HCT116 (cell line): ENCODE measurements at regions not wholly inside any gene's neighbourhood (a gene's known extent, or its start where the extent isn't known, plus 50 kb on each side); places are given as distances from the start of the nearest gene placed in this dataset.

Experiments
- ATAC-seq: fragments of 200-7000 bp; cut with Tn5 transposase; 2 replicates; pipeline ENCODE4 v1.9.1; 2020; ENCODE audit warnings: mild to moderate bottlenecking, moderate library complexity
- BruUV-seq: library from RNA; stranded (reverse); fragments of 400-500 nt; replicated peaks from 2 replicates; lab custom pipeline; 2021; lab: Mats Ljungman, UMichigan
- CTCF ChIA-PET: fragments of 300-600 bp; sonication (Branson Sonifier 250); formaldehyde crosslinking; loops from one replicate; lab custom pipeline; 2021; ENCODE audit warnings: antibody characterized with exemption; lab: Charles Lee
- POLR2A ChIA-PET: fragments of 300-600, 350-600 bp; sonication (Branson Sonifier 250); formaldehyde crosslinking; loops from one replicate; lab custom pipeline; 2021; ENCODE audit warnings: antibody characterized with exemption; lab: Charles Lee
- RAD21 ChIA-PET, 2 experiments: fragments of 300-600 bp; sonication (Branson Sonifier 250); formaldehyde crosslinking; loops; one replicate each; lab custom pipeline; 2023; ENCODE audit warnings: low total read pairs in 2 of 2; ENCODE audit not compliant: uncharacterized antibody in 2 of 2, unreplicated experiment in 2 of 2, low non-redundant PET in 1 of 2; lab: Charles Lee
- DNase-seq: peaks from one replicate; pipeline ENCODE4 v3.0.0-alpha.2; 2010; ENCODE audit warnings: low read depth, low spot score
- H2AFZ ChIP-seq: fragments of 200-600 bp; shearing (Covaris generic), sonication (generic); 2 replicates; pipeline ENCODE4 v1.6.1; 2017; ENCODE audit warnings: low read depth, mixed run types, mixed read lengths, antibody characterized with exemption, low read length; ENCODE audit not compliant: poor library complexity, severe bottlenecking
- H3K27ac ChIP-seq: 2 replicates; pipeline ENCODE4 v1.5.1; 2012; ENCODE audit warnings: low read depth, low read length
- H3K27me3 ChIP-seq: fragments of 200-600 bp; sonication (generic); 2 replicates; pipeline ENCODE4 v1.6.1; 2016; ENCODE audit warnings: mixed run types, low read length, mixed read lengths; ENCODE audit not compliant: insufficient read depth
- H3K36me3 ChIP-seq, 2 experiments: fragments of 200-500 bp in 1 of 2; fragments of 200-600 bp in 1 of 2; sonication (Bioruptor generic) in 1 of 2; sonication (generic) in 1 of 2; 2 replicates each; pipeline versions ENCODE4 v1.5.1 to v1.6.1; 2014 to 2016; ENCODE audit warnings: low read length in 2 of 2, inconsistent platforms in 1 of 2, mixed read lengths in 1 of 2, mixed run types in 1 of 2; ENCODE audit not compliant: insufficient read depth in 2 of 2, control insufficient read depth in 1 of 2
- H3K4me1 ChIP-seq, 2 experiments: fragments of 200-600 bp in 1 of 2; sonication (generic) in 1 of 2; 2 replicates each; pipeline versions ENCODE4 v1.5.1 to v1.6.1; 2012 to 2017; ENCODE audit warnings: low read length in 2 of 2, inconsistent platforms in 1 of 2, mild to moderate bottlenecking in 1 of 2, mixed read lengths in 1 of 2, mixed run types in 1 of 2, moderate library complexity in 1 of 2; ENCODE audit not compliant: insufficient read depth in 2 of 2, control insufficient read depth in 1 of 2
- H3K4me2 ChIP-seq: fragments of 200-600 bp; sonication (generic); 2 replicates; pipeline ENCODE4 v1.6.1; 2017; ENCODE audit warnings: mixed run types, low read length, mixed read lengths
- H3K4me3 ChIP-seq, 2 experiments: fragments of 200-600 bp in 1 of 2; sonication (generic) in 1 of 2; replicated peaks in 1 of 2; 2 replicates each; pipeline ENCODE4 v1.5.1; 2011 to 2016; ENCODE audit warnings: low read length in 2 of 2, control low read depth in 1 of 2, low read depth in 1 of 2, mild to moderate bottlenecking in 1 of 2, mixed read lengths in 1 of 2, mixed run types in 1 of 2
- H3K79me2 ChIP-seq: fragments of 200-600 bp; sonication (generic); 2 replicates; pipeline ENCODE4 v1.6.1; 2017; ENCODE audit warnings: mild to moderate bottlenecking, mixed run types, low read length, moderate library complexity, mixed read lengths; ENCODE audit not compliant: insufficient read depth
- H3K9ac ChIP-seq: fragments of 200-600 bp; sonication (generic); 2 replicates; pipeline ENCODE4 v1.6.1; 2016; ENCODE audit warnings: low read length, mixed read lengths
- H3K9me2 ChIP-seq: fragments of 200-600 bp; sonication (generic), shearing (Covaris generic); 2 replicates; pipeline ENCODE4 v1.6.1; 2017; ENCODE audit warnings: mixed run types, mild to moderate bottlenecking, moderate library complexity; ENCODE audit not compliant: insufficient read depth
- H3K9me3 ChIP-seq, 2 experiments: fragments of 200-500 bp in 1 of 2; fragments of 200-600 bp in 1 of 2; sonication (Bioruptor generic) in 1 of 2; sonication (generic) in 1 of 2; 2 replicates each; pipeline ENCODE4 v1.6.1; 2014 to 2017; ENCODE audit warnings: low read length in 2 of 2, mixed read lengths in 2 of 2, inconsistent platforms in 1 of 2, low read depth in 1 of 2, mild to moderate bottlenecking in 1 of 2, mixed run types in 1 of 2, moderate library complexity in 1 of 2; ENCODE audit not compliant: control insufficient read depth in 1 of 2, insufficient read depth in 1 of 2
- H4K20me1 ChIP-seq: fragments of 200-600 bp; sonication (generic), shearing (Covaris generic); 2 replicates; pipeline ENCODE4 v1.6.1; 2017; ENCODE audit warnings: mixed run types, mild to moderate bottlenecking, moderate library complexity; ENCODE audit not compliant: insufficient read depth
- CBX3 ChIP-seq: IDR thresholded peaks from 2 replicates; pipeline ENCODE4 v1.6.1; 2012; ENCODE audit warnings: low read depth
- CTCF ChIP-seq, 3 experiments: fragments of 200-600 bp in 1 of 3; sonication (generic) in 1 of 3; IDR thresholded peaks in 2 of 3; conservative IDR thresholded peaks in 1 of 3; 2 replicates each; pipeline ENCODE4 v1.5.1; 2012 to 2017; ENCODE audit warnings: low read depth in 2 of 3, low read length in 2 of 3, antibody characterized with exemption in 1 of 3, borderline replicate concordance in 1 of 3, control low read depth in 1 of 3, mild to moderate bottlenecking in 1 of 3, mixed read lengths in 1 of 3, mixed run types in 1 of 3, moderate library complexity in 1 of 3; ENCODE audit not compliant: insufficient read depth in 1 of 3
- EZH2 ChIP-seq: fragments of 200-600 bp; sonication (generic); IDR thresholded peaks from 2 replicates; pipeline ENCODE4 v1.6.1; 2017; ENCODE audit warnings: antibody characterized with exemption, mixed run types
- EZH2phosphoT487 ChIP-seq: fragments of 200-600 bp; IDR thresholded peaks from 2 replicates; pipeline ENCODE4 v1.6.1; 2018; ENCODE audit warnings: antibody characterized with exemption, borderline replicate concordance
- FOSL1 ChIP-seq: IDR thresholded peaks from 2 replicates; pipeline ENCODE4 v1.6.1; 2012; ENCODE audit warnings: low read depth
- JUND ChIP-seq: IDR thresholded peaks from 2 replicates; pipeline ENCODE4 v1.6.1; 2012
- MAX ChIP-seq: IDR thresholded peaks from 2 replicates; pipeline ENCODE4 v1.6.1; 2012
- POLR2AphosphoS5 ChIP-seq: IDR thresholded peaks from 2 replicates; pipeline ENCODE4 v1.6.1; 2011; ENCODE audit warnings: mild to moderate bottlenecking, low read depth, low read length, moderate library complexity
- REST ChIP-seq: IDR thresholded peaks from 2 replicates; pipeline ENCODE4 v1.6.1; 2012; ENCODE audit warnings: low read depth
- SIN3A ChIP-seq: IDR thresholded peaks from 2 replicates; pipeline ENCODE4 v1.6.1; 2012; ENCODE audit warnings: low read depth
- SP1 ChIP-seq: IDR thresholded peaks from 2 replicates; pipeline ENCODE4 v1.6.1; 2012; ENCODE audit warnings: low read depth
- ZBTB33 ChIP-seq: IDR thresholded peaks from 2 replicates; pipeline ENCODE4 v1.6.1; 2011; ENCODE audit warnings: mild to moderate bottlenecking, low read length, moderate library complexity; ENCODE audit not compliant: insufficient replicate concordance; ENCODE audit errors: extremely low read depth
- ZFX ChIP-seq: fragments of 450-650 bp; IDR thresholded peaks from 2 replicates; pipeline ENCODE4 v1.6.1; 2017
- ZNF274 ChIP-seq: fragments of 200-500 bp; sonication (Bioruptor generic); IDR thresholded peaks from 2 replicates; pipeline ENCODE4 v1.6.1; 2014; ENCODE audit warnings: mild to moderate bottlenecking, low read depth, low read length, inconsistent platforms
- intact Hi-C: fragments of 100-400 bp; cut with micrococcal nuclease; formaldehyde crosslinking; loops from 2 replicates; pipeline ENCODE4 v1.10.0; 2022

- no peaks in the 10 kb centered on the region for H3K27me3 ChIP-seq
- no peak overlapping the region for H2AFZ ChIP-seq
- no peak for ATAC-seq
- H4K20me1 ChIP-seq: no peaks in the 10 kb centered on the region
- H3K9me2 ChIP-seq: no peaks in the 10 kb centered on the region
- intact Hi-C loops: no loop called here
- H3K4me1 ChIP-seq: peaks cover 0 to 4% of the 10 kb centered on the region in 2 experiments; a peak in 1 of 4 replicates
- no peaks in the 10 kb centered on the region for H3K79me2 ChIP-seq
- H3K4me3 ChIP-seq: no peak overlapping the region
- no peaks in the 10 kb centered on the region for H3K36me3 ChIP-seq
- H3K4me2 ChIP-seq: no peak overlapping the region
- no peaks in the 10 kb centered on the region for H3K9me3 ChIP-seq
- ChIA-PET POLR2A (no interaction called here), CTCF (no interaction called here), RAD21 (no interaction called here)
- no peak for TF ChIP-seq CTCF (IDR thresholded peaks at IDR 0.05 in 2 of 3, conservative IDR thresholded peaks at IDR 0.05 in 1 of 3; ENCODE audit: borderline replicate concordance in 1 of 3, insufficient read depth in 1 of 3, low read depth in 2 of 3, low read length in 2 of 3)
- no peak for TF ChIP-seq SIN3A
- no TSS peak for BruUV-seq
- no peak overlapping the region for H3K9ac ChIP-seq
- DNase-seq: no peak
- H3K27ac ChIP-seq: no peak overlapping the region
Observed at GRCh38 chr1:80375109-80375508, 1368.6 kb upstream of the ADGRL4 start.

GRCh38 chr1:80369780-80370179, 1363.2 kb upstream of the ADGRL4 start:
- CTCF ChIA-PET: no interaction called here
- TF ChIP-seq ZNF274: no peak
- TF ChIP-seq EZH2: no peak
- no peak for TF ChIP-seq MAX
- no peak for TF ChIP-seq JUND
- no peak for TF ChIP-seq FOSL1
- no peak for TF ChIP-seq SIN3A
- no peak for TF ChIP-seq POLR2AphosphoS5
- no peak for TF ChIP-seq SP1
- TF ChIP-seq CBX3: no peak
- no peak for TF ChIP-seq EZH2phosphoT487
- TF ChIP-seq ZBTB33: no peak
- TF ChIP-seq REST: no peak
- TF ChIP-seq ZFX: no peak

More at GRCh38 chr1:80369780-80370179, 1363.2 kb upstream of the ADGRL4 start:
- POLR2A ChIA-PET: no interaction called here
- Histone ChIP-seq H4K20me1 (no peaks in the 10 kb centered on the region), H2AFZ (no peak overlapping the region), H3K36me3 (no peaks in the 10 kb centered on the region), H3K4me2 (no peak overlapping the region), H3K4me1 (no peaks in the 10 kb centered on the region), H3K9ac (no peak overlapping the region), H3K27ac (no peak overlapping the region), H3K79me2 (no peaks in the 10 kb centered on the region), H3K4me3 (no peak overlapping the region), H3K27me3 (no peaks in the 10 kb centered on the region), H3K9me2 (no peaks in the 10 kb centered on the region), H3K9me3 (no peaks in the 10 kb centered on the region)
- RAD21 ChIA-PET: no interaction called here
- intact Hi-C loops: no loop called here
- ATAC-seq (no peak), DNase-seq (no peak)
- no TSS peak for BruUV-seq
